AG10803 (cell line): ENCODE measurements at regions not wholly inside any gene's neighbourhood (a gene's known extent, or its start where the extent isn't known, plus 50 kb on each side); places are given as distances from the start of the nearest gene placed in this dataset.

Source experiments
- DNase-seq: peaks from one replicate; pipeline ENCODE4 v3.0.0; 2010; ENCODE audit warnings: low read depth
- H3K4me3 ChIP-seq: 2 replicates; pipeline ENCODE4 v1.5.1; 2011; ENCODE audit warnings: mild to moderate bottlenecking, low read length, control low read depth
- TF ChIP-seq, protein P1 (sequence below): conservative IDR thresholded peaks from 2 replicates; pipeline ENCODE4 v1.5.1; 2011; ENCODE audit warnings: mild to moderate bottlenecking, low read length, control low read depth, inconsistent platforms

DNA sequence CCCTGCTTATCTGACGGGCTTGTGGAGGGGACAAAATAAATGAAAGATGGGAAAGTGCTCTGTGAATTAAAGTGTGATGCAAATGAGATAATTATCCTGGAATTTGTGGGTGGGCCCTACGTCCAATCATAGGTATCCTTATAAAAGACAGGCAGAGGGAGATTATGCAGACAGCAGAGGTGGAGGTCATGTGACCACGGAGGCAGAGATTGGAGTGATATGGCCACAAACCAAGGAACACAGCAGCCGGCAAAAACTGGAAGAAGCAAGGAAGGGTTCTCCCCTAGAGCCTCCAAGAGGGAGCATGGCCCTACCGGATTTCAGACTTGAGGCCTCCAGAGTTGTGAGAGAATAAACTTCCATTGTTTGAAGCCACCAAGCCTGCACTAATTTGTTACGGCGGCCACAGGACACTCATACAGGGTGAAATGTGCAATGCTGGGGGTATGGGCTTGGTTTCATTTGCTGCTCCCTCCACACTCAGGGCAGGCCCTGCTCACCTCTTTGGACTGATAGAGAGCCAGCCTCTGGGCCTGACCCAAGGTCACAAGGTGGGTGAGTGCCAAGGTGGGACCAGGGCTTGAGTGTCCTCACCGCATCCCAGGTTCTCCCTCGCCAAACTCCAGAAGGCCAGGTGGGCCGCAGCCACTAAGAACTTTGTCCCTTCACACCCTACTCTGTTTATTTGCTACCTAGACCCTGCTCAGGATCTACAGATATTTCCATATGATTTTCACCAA is 149.6 kb upstream of the TNRC6C start:
- TF ChIP-seq, protein P1, sequence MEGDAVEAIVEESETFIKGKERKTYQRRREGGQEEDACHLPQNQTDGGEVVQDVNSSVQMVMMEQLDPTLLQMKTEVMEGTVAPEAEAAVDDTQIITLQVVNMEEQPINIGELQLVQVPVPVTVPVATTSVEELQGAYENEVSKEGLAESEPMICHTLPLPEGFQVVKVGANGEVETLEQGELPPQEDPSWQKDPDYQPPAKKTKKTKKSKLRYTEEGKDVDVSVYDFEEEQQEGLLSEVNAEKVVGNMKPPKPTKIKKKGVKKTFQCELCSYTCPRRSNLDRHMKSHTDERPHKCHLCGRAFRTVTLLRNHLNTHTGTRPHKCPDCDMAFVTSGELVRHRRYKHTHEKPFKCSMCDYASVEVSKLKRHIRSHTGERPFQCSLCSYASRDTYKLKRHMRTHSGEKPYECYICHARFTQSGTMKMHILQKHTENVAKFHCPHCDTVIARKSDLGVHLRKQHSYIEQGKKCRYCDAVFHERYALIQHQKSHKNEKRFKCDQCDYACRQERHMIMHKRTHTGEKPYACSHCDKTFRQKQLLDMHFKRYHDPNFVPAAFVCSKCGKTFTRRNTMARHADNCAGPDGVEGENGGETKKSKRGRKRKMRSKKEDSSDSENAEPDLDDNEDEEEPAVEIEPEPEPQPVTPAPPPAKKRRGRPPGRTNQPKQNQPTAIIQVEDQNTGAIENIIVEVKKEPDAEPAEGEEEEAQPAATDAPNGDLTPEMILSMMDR, result no peak
- no peak for DNase-seq
- H3K4me3 ChIP-seq, result no peak overlapping the region

DNA sequence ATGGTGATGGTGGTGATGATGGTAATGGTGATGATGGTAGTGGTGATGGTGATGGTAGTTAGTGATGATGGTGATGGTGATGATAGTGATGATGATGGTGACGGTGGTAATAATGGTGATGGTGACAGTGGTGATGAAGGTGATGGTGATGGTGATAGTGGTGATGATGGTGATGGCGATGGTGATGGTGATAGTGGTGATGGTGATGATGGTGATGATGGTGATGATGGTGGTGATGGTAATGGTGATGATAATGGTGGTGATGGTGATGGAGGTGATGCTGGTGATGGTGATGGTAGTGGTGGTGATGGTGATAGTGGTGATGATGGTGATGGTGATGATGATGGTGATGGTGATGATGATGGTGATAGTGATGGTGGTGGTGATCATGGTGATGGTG is 148.7 kb upstream of the TNRC6C start:
- no peak overlapping the region for H3K4me3 ChIP-seq
- DNase-seq, result no peak
- TF ChIP-seq, protein P1, result no peak

DNA sequence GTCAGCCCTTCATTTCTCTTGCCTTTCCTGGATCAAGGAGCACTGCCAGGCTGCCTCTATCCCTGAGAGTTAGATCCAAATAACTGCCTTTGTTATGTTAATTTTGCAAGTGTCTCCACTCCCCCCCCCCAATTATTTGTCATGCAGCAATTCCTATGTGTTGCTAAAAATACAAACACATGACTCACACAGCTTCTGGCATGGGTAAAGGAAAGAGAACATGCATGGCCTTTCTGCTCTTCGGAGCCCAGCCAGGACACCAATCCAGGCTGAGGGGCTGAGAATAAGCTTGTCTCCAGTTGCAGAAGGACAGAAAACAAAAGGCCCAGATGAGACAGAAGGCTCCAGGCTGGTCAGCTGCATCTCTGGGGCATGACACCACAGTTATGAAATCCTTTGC is 148.0 kb upstream of the TNRC6C start:
- no peak overlapping the region for H3K4me3 ChIP-seq
- DNase-seq, result peak; percentile 82
- TF ChIP-seq, protein P1, result no peak

DNA sequence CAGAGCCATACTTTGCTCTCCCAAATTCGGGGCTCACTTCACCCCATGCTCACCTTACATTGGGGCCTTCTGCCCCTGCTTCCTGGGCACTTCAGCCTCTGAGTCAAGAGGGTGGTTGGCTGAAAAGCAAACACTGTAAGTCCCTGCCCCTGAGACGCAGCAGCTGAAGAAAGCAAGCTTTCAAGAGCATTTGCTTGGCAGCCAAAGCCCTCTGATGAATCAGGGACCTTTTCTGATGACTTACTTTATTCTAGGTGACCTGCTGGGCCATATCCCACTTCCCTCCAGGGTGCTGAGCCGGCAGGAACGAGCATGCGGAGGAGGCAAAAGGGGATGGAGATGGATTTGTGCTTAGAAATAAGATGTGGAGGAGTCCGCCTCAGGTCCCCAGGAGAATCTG is 147.0 kb upstream of the TNRC6C start:
- TF ChIP-seq, protein P1, result no peak
- DNase-seq, result peak; percentile 8
- no peak overlapping the region for H3K4me3 ChIP-seq

DNA sequence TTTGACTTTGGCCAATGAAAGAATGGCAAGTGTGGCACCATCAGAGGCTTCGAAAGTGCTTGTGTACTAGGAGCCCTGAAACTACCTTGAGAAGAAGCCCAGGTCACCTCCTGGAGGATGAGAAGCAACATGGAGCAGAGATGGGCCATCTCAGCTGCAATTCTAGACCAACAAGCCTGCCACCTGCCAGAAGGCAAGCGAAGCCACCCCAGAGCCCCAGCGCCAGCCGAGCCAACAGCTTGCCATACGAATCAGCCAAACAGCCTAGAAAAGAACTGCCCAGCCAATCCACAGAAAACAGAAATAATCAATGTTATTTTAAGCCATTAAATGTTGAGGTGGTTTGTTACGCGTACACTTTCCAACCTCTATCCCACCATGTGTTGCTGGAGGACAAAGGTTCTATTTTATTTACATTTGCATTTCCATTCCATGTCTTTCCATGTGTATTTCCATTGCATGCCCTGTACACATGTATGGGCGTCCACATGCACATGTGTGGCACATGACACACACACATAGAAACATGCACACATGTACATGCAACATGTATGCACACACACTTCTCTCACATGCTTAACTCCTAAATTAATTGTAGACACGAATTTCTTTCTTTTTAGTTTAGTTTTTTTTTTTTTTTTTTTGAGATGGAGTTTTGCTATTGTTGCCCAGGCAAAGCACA is 144.3 kb upstream of the TNRC6C start:
- no peak for DNase-seq
- TF ChIP-seq, protein P1, result no peak
- no peak overlapping the region for H3K4me3 ChIP-seq

DNA sequence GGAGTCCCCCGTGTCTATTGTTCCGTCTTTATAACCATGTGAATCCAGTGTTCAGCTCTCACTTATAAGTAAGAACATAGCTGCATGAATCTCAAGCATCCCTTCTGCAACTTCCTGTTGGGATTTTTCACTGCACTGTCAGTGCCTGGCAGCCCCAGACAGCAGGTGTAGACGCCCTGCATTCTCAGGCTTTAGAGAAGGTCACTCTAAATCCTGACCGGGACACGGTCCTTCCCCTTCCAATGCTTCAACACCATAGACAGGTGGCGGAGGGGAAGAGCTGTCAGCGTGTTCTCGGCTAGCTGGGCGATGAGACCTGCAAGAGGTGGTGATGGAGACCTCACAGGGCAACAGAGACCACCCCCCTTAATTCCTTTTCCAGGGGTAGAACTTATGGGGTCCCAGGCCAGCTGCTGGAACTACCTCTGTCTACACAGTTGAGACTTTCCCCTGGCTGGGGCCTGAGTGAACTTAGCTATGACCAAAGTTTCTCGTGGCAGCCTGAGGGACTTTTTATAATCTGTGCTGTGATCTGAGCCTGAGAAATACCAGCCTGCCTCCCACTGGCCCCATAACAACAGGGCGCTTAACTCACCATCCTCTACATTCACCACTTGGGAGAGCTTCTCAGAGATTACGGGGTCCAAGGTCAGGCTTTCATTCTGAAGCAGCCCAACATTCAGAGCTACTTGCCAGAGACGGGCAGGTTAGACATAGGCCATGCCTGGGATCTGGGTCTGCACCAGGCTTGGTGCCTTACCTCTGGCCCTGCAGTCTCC is 143.2 kb upstream of the TNRC6C start:
- DNase-seq, result no peak

More for the DNA sequence above, 143.2 kb upstream of the TNRC6C start:
- TF ChIP-seq, protein P1, result no peak
- no peak overlapping the region for H3K4me3 ChIP-seq
